Kidney tubule cell (primary cell): ENCODE measurements at regions not wholly inside any gene's neighbourhood (a gene's known extent, or its start where the extent isn't known, plus 50 kb on each side); places are given as distances from the start of the nearest gene placed in this dataset.
"Not testable (repeated sequence)": the region's sequence is repeated elsewhere in the genome, so short reads cannot be mapped to it uniquely, and the experiment has no call there.

Experiments used
- DNase-seq: peaks from one replicate; pipeline ENCODE4 v3.0.0-alpha.2; 2018; ENCODE audit warnings: low spot score

- not testable (repeated sequence) for DNase-seq
Measured at GRCh38 chr7:113593455-113593854, 325.4 kb downstream of the PPP1R3A start.

GRCh38 chr7:113592924-113593323, 325.9 kb downstream of the PPP1R3A start:
- DNase-seq = not testable (repeated sequence)

- peak; percentile 64 for DNase-seq
Measured at GRCh38 chr7:113582471-113582870, 336.3 kb downstream of the PPP1R3A start.

DNA sequence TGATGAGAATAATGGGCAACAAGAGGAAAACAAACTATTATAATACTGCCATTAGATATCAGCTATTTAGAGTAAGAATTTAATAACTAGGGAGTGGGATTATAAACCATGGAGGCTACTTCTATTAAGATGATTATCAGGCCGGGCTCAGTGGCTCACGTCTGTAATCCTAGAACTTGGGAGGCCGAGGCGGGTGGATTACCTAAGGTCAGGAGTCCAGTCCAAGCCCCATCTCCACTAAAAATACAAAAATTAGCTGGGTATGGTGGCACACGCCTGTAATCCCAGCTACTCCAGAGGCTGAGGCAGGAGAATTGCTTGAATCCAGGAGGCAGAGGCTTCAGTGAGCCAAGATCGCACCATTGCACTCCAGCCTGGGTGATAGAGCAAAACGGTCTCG, 355.6 kb downstream of the PPP1R3A start:
- not testable (repeated sequence) for DNase-seq

- DNase-seq = no peak
Measured at GRCh38 chr7:113562801-113563200, 356.0 kb downstream of the PPP1R3A start.

GRCh38 chr7:113562242-113562641, 356.6 kb downstream of the PPP1R3A start:
- no peak for DNase-seq

GRCh38 chr7:113561446-113561845, 357.4 kb downstream of the PPP1R3A start:
- DNase-seq = no peak

DNA sequence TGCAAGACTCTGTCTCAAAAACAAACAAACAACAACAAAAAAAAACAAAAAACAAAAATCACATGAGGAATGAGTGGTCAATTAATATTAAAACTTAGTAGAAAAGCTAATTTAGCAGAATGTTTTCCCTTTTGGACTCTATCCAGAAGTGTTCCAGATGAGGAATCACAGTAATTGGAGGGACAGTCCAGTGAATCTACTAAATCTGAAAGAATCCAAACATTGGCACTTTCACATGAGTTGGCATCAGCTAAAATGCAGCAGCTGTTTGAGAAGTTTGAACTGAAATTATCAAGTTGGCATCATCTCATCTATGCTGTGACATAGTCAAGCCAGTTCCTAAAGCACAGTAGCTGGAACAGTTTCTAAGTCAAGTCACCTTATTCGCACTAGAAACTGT, 367.8 kb downstream of the PPP1R3A start:
- peak; percentile 47 for DNase-seq

- DNase-seq = peak; percentile 29
Measured at GRCh38 chr7:113548561-113548960, 370.2 kb downstream of the PPP1R3A start.

DNA sequence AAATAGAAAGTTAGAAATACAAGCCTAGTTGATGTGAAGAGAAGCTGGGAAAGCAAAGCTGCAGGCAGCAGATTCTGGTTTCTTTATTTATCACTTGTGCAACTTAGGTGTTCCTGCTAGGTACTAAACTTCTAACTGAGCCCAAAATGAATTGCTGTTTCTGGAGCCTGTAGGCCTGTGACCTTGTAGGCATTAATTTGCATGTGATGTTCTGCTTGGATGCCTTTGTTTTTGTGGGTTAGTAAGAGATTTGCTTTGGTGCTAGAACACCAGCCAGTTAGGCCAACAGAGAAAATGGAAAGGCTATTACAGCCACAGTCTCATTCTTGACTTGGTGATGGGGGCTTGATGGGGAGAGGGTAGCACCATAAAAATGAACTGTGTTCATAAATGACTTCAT, 370.7 kb downstream of the PPP1R3A start:
- peak; percentile 13 for DNase-seq

DNA sequence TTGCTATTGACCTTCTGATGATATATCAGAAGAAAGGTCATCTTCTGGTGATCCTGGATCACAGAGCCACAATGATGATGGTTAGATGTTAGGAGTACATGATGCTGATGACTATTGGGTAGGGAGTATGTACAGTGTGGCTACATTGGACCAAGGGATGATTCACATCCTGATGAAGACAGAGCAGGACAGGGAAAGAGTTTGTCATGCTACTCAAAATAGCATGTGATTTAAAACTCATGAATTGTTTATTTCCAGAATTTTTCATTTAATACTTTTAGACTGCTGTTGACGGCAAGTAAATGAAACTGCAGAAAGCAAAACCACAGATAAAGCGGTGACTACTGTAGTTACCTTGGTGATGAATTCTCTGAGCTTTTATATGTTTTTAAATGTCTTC, 397.3 kb downstream of the PPP1R3A start:
- peak; percentile 38 for DNase-seq

GRCh38 chr7:113519472-113519871, 399.3 kb downstream of the PPP1R3A start:
- DNase-seq = no peak

DNA sequence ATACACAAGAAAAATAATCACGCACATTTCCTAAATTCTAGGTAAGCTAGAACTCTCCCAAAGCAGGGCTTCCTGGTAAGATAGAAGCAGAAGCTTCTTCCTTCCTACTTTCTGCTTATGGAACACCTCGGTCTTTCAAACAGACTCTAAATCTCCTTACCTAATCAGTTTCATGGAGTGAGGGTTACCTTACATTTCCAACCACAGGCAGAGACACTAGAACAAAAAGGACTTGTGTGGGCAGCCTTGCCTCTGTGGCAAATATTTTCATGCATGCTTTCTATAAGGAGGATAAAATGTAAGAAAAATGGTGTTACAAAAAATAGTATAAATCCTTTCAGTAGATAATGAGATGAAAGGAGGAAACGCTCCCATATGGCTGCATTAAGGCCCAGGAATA, 386.3 kb upstream of the SMIM30 start:
- no peak for DNase-seq

- DNase-seq = no peak
Measured at GRCh38 chr7:113504142-113504541, 385.8 kb upstream of the SMIM30 start.

- DNase-seq = not testable (repeated sequence)
Measured at GRCh38 chr7:113496586-113496985, 378.2 kb upstream of the SMIM30 start.

- not testable (repeated sequence) for DNase-seq
Measured at GRCh38 chr7:113494797-113495566, 376.6 kb upstream of the SMIM30 start.

- no peak for DNase-seq
Measured at GRCh38 chr7:113491305-113491704, 373.0 kb upstream of the SMIM30 start.

DNA sequence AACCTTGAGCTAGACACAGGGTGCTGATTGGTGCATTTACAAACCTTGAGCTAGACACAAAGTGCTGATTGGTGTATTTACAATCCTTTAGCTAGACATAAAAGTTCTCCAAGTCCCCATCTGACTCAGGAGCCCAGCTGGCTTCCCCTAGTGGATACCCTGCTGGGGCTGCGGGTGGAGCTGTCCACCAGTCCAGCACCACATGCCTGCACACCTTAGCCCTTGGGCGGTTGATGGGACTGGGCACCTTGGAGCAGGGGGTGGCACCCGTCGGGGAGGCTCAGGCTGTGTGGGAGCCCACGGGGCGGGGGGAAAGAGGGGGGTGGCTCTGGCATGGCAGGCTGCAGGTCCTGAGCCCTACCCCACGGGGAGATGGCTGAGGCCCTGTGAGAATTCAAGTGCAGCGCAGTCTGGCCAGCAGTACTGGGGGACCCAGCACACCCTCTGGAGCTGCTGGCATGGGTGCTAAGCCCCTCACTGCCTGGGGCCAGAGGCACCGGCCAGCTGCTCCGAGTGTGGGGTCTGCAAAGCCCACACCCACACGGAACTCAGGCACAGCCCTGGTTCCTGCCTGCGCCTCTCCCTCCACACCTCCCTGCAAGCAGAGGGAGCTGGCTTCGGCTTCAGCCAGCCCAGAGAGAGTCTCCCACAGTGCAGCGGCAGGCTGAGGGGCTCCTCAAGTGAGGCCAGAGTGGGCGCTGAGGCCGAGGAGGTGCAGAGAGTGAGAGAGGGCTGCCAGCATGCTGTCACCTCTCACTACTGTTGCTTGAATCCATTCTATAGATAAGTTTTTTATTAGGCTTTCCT, 369.8 kb upstream of the SMIM30 start:
- no peak for DNase-seq

GRCh38 chr7:113486548-113486947, 368.2 kb upstream of the SMIM30 start:
- no peak for DNase-seq

DNA sequence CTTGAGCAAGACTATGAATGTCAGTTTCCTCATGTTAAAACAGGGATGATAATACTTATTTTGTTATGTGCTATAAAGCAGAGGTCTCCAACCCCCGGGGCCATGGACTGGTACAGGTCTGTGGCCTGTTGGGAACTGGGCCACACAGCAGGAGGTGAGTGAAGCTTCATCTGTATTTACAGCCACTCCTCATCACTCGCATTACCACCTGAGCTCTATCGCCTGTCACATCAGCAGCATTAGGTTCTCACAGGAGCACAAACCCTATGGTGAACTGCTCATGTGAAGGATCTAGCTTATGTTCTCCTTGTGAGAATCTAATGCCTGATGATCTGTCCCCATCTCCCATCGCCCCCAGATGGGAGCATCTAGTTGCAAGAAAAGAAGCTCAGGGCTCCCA, 365.3 kb upstream of the SMIM30 start:
- DNase-seq = no peak

DNA sequence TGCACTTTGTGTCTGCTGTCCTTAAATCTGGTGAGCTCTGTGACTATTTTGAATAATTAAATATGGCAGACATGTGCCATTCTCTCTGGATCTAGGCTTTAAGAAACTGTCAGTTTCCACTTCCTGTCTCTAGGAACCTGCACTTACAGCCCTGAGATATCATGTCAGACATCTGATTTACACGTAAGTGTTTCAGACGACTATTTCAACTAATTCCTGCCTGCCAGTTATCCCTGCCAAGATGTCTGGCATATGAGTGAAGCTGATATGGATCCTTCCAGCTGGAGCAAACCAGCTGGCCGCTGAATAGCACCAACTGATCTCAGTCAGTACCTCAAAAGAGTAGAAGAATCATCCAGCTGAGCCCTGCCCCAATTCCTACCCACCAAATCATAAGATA, 362.2 kb upstream of the SMIM30 start:
- no peak for DNase-seq

GRCh38 chr7:113464096-113464855, 345.9 kb upstream of the SMIM30 start:
- peak; percentile 6 for DNase-seq

DNA sequence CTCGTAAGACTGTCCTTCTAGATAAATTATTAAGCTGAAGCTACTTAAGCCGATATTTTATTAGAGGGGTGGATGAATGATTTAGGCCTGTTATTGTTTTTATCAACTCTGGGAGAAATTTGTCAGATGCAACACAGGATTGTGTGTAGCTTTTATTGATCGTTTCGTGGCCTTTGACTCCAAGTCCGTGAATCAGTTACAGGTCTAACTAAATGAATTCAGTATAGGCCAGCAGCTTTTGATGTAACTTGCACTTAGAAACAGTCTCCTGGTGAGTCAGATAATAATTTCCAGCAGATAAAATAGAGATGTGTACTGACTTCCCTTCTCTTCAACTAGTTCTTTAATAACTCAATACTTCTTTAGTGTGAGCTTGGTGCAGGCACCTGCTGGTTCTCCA, 341.7 kb upstream of the SMIM30 start:
- peak; percentile 23 for DNase-seq
